Endothelial cell of umbilical vein (primary cell): ENCODE measurements at regions not wholly inside any gene's neighbourhood (a gene's known extent, or its start where the extent isn't known, plus 50 kb on each side); places are given as distances from the start of the nearest gene placed in this dataset.

Experiments
- BruUV-seq: library from RNA; stranded (reverse); fragments of 400-500 nt; replicated peaks from 2 replicates; lab custom pipeline; 2021; lab: Mats Ljungman, UMichigan
- CTCF ChIA-PET: fragments of 300-600, 350-600 bp; sonication (Branson Sonifier 250); formaldehyde crosslinking; loops from one replicate; lab custom pipeline; 2021; ENCODE audit warnings: antibody characterized with exemption, inconsistent platforms; lab: Charles Lee
- POLR2A ChIA-PET: fragments of 300-600, 350-600 bp; sonication (Branson Sonifier 250); formaldehyde crosslinking; loops from one replicate; lab custom pipeline; 2021; ENCODE audit warnings: antibody characterized with exemption, inconsistent platforms; lab: Charles Lee
- DNase-seq: peaks from one replicate; pipeline ENCODE4 v3.0.0-alpha.2; 2011; ENCODE audit warnings: low read depth, low spot score
- FAIRE-seq: peaks from 2 replicates; lab custom pipeline; 2011; peaks lifted over from hg19 to GRCh38; lab: Jason Lieb, UNC
- H2AFZ ChIP-seq: 2 replicates; pipeline ENCODE4 v1.6.0; 2012; ENCODE audit warnings: low read depth, low read length, control low read depth, inconsistent platforms
- H3K27ac ChIP-seq: 2 replicates; pipeline ENCODE4 v1.5.1; 2011; ENCODE audit warnings: low read depth, mild to moderate bottlenecking, control low read depth, low read length, moderate library complexity; ENCODE audit not compliant: insufficient read depth
- H3K27me3 ChIP-seq, 2 experiments: 2 replicates each; pipeline versions ENCODE4 v1.6.0 to v1.6.1; 2011; ENCODE audit warnings: low read length in 2 of 2, mixed read lengths in 1 of 2; ENCODE audit not compliant: control insufficient read depth in 2 of 2, insufficient read depth in 2 of 2
- H3K36me3 ChIP-seq, 2 experiments: 2 replicates in 1 of 2; 3 replicates in 1 of 2; pipeline ENCODE4 v1.5.1; 2011; ENCODE audit warnings: low read length in 2 of 2, mild to moderate bottlenecking in 1 of 2, moderate library complexity in 1 of 2; ENCODE audit not compliant: control insufficient read depth in 2 of 2, insufficient read depth in 2 of 2; ENCODE audit errors: extremely low read depth in 1 of 2
- H3K4me1 ChIP-seq: 3 replicates; pipeline ENCODE4 v1.5.1; 2011; ENCODE audit warnings: mild to moderate bottlenecking, low read length; ENCODE audit not compliant: control insufficient read depth, insufficient read depth; ENCODE audit errors: extremely low read depth
- H3K4me2 ChIP-seq: 2 replicates; pipeline ENCODE4 v1.6.1; 2011; ENCODE audit warnings: low read length, control low read depth, mixed read lengths; ENCODE audit not compliant: insufficient read depth
- H3K4me3 ChIP-seq, 3 experiments: fragments of 200-600 bp in 1 of 3; sonication (generic), shearing (Covaris generic) in 1 of 3; replicated peaks in 1 of 3; 2 replicates each; pipeline ENCODE4 v1.5.1; 2011 to 2016; ENCODE audit warnings: control low read depth in 3 of 3, low read length in 3 of 3, mild to moderate bottlenecking in 2 of 3, inconsistent platforms in 1 of 3, low read depth in 1 of 3, moderate library complexity in 1 of 3; ENCODE audit not compliant: insufficient read depth in 1 of 3
- H3K79me2 ChIP-seq: 2 replicates; pipeline ENCODE4 v1.6.0; 2012; ENCODE audit warnings: low read length, inconsistent platforms; ENCODE audit not compliant: control insufficient read depth, insufficient read depth
- H3K9ac ChIP-seq: replicated peaks from 2 replicates; pipeline ENCODE3; 2011; ENCODE audit warnings: low read length, control low read depth; ENCODE audit not compliant: insufficient read depth; ENCODE audit errors: extremely low read depth
- H3K9me1 ChIP-seq: replicated peaks from 3 replicates; pipeline ENCODE4 v1.6.0; 2011; ENCODE audit warnings: mild to moderate bottlenecking, low read length; ENCODE audit not compliant: control insufficient read depth, insufficient read depth; ENCODE audit errors: extremely low read depth
- H3K9me3 ChIP-seq: replicated peaks from 2 replicates; pipeline ENCODE4 v1.5.1; 2012; ENCODE audit warnings: low read length, inconsistent platforms; ENCODE audit not compliant: control insufficient read depth, insufficient read depth
- H4K20me1 ChIP-seq: replicated peaks from 2 replicates; pipeline ENCODE3; 2011; ENCODE audit warnings: mild to moderate bottlenecking, low read length; ENCODE audit not compliant: control insufficient read depth, insufficient read depth; ENCODE audit errors: extremely low read depth
- CTCF ChIP-seq, 2 donors: IDR thresholded peaks; 1 replicate in 1 of 2; 2 replicates in 1 of 2; pipeline ENCODE4 v1.5.1; 2011; ENCODE audit warnings: low read length in 2 of 2, mild to moderate bottlenecking in 2 of 2, moderate library complexity in 2 of 2, control low read depth in 1 of 2, inconsistent platforms in 1 of 2, low read depth in 1 of 2; ENCODE audit not compliant: insufficient read depth in 1 of 2; ENCODE audit errors: extremely low read depth in 1 of 2
- EZH2 ChIP-seq: IDR thresholded peaks from 2 replicates; pipeline ENCODE4 v1.6.1; 2012; ENCODE audit warnings: borderline replicate concordance, low read depth, mild to moderate bottlenecking, moderate library complexity, low read length, inconsistent platforms; ENCODE audit not compliant: severe bottlenecking
- FOS ChIP-seq: IDR thresholded peaks from 2 replicates; pipeline ENCODE4 v1.6.1; 2011; ENCODE audit warnings: mild to moderate bottlenecking, low read length, moderate library complexity, borderline replicate concordance; ENCODE audit not compliant: insufficient read depth
- GATA2 ChIP-seq: IDR thresholded peaks from 2 replicates; pipeline ENCODE4 v1.7.0; 2011; ENCODE audit warnings: low read depth, mild to moderate bottlenecking, moderate library complexity, mixed read lengths, low read length; ENCODE audit not compliant: insufficient read length, insufficient read depth
- JUN ChIP-seq: IDR thresholded peaks from 2 replicates; pipeline ENCODE4 v1.6.1; 2011; ENCODE audit warnings: borderline replicate concordance, low read depth; ENCODE audit not compliant: insufficient read length, insufficient read depth
- MAX ChIP-seq: IDR thresholded peaks from 2 replicates; pipeline ENCODE4 v1.6.1; 2011; ENCODE audit not compliant: insufficient read depth, insufficient read length
- MYC ChIP-seq: IDR thresholded peaks from one replicate; pipeline ENCODE4 v1.6.1; 2011; ENCODE audit warnings: mild to moderate bottlenecking, low read depth, low read length
- POLR2A ChIP-seq: IDR thresholded peaks from 2 replicates; pipeline ENCODE4 v1.6.1; 2012; ENCODE audit warnings: low read depth, mild to moderate bottlenecking, control low read depth, low read length
- POLR2AphosphoS5 ChIP-seq: IDR thresholded peaks from 2 replicates; pipeline ENCODE4 v1.6.1; 2012; ENCODE audit warnings: low read depth, mild to moderate bottlenecking, control low read depth, low read length, moderate library complexity; ENCODE audit not compliant: insufficient read depth
- dilution Hi-C: fragments of 300-500 bp; cut with MboI; formaldehyde crosslinking; loops from one replicate; pipeline ENCODE4 v1.15.0; 2019; ENCODE audit warnings: low sequenced_read_pairs; ENCODE audit not compliant: extremely low pct_ligation_motif_present
- intact Hi-C: fragments of 100-400 bp; cut with micrococcal nuclease; formaldehyde crosslinking; loops from one replicate; pipeline ENCODE4 v1.10.0; 2022

GRCh38 chr5:144788556-144788955 is 617.9 kb downstream of the KCTD16 start:
- CTCF ChIA-PET = no interaction called here
- POLR2A ChIA-PET = no interaction called here
- TF ChIP-seq POLR2A (no peak), GATA2 (no peak), CTCF (IDR thresholded peaks at IDR 0.05; ENCODE audit: extremely low read depth in 1 of 2, insufficient read depth in 1 of 2, low read depth in 1 of 2, low read length in 2 of 2) (no peak), MYC (no peak), MAX (no peak), JUN (no peak), POLR2AphosphoS5 (no peak), FOS (no peak), EZH2 (no peak)

More at GRCh38 chr5:144788556-144788955, 617.9 kb downstream of the KCTD16 start:
- DNase-seq (no peak), FAIRE-seq (no peak)
- Histone ChIP-seq H3K9me3 (no peaks in the 10 kb centered on the region), H3K9me1 (no peaks in the 10 kb centered on the region), H3K27ac (no peak overlapping the region), H3K79me2 (no peaks in the 10 kb centered on the region), H3K4me1 (no peaks in the 10 kb centered on the region), H3K9ac (no peak overlapping the region), H3K4me3 (no peak overlapping the region), H3K27me3 (no peaks in the 10 kb centered on the region), H4K20me1 (no peaks in the 10 kb centered on the region), H3K36me3 (no peaks in the 10 kb centered on the region), H2AFZ (no peak overlapping the region), H3K4me2 (no peak overlapping the region)
- dilution Hi-C loops (no loop called here), intact Hi-C loops (no loop called here)
- BruUV-seq = no TSS peak
